ENCODE measurements at regions not wholly inside any gene's neighbourhood (a gene's known extent, or its start where the extent isn't known, plus 50 kb on each side); places are given as distances from the start of the nearest gene placed in this dataset.
A peak's percentile ranks its signal among the peaks of the same experiment; 100 is the strongest.

DNA sequence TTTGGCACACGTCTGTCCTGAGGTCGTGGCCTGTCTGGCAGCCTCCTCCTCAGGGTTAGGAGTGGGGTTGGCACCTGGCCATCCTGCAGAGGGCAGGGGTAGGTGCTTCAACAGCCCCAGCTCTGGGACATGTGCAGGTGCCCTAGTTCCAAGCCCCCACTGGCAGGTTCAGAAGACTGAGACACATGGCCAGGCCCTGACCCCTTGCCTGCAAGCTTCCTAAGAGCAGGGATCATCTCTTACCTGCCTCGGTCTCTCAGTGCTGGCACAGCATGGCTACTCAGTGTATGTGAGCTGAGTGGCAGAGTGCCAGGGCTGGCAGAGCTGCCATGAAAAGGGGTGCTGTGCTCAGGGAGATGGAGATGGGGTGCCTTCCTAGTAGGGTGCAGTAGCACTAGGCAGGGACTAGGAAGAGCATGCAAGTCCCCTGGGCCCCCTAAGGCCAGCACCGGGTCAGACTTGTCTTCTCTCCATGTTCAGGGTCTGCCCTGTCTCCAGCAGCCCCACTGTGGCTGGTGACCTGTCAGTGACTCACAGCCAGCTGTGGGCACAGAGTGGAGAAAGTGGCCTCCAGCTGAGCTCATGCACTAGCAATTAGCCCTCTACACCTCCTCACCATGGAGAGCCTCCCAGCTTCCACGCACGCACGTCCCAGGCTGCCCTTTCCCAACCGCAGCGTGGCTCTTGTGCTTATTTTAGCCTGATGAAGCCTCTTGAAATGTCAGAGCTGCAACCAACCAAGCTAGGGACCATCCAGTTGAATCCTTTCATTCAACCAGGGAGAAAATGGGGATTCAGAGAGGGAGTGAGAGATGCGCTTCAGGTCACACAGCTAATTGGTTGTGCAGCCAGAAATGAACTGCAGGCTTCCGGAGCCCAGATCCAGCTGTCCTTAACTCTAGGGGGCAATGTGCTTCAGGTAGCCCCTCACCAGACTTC, 116.6 kb downstream of the MRPL14 start:
- no peak overlapping the region for H3K9ac ChIP-seq (ENCODE audit: low read length)
- WGBS (ENCODE audit: extremely low coverage, insufficient coverage, insufficient read length): no CpG with 5 or more reads among the region's 11 CpGs
- H3K79me1 ChIP-seq (ENCODE audit: low read length): no peaks in the 10 kb centered on the region
- H4K12ac ChIP-seq (ENCODE audit: low read depth, low read length): no peak overlapping the region
- no peak overlapping the region for H3K4ac ChIP-seq (ENCODE audit: low read depth, low read length)
- peaks cover 2% of the 10 kb centered on the region for H3K9me3 ChIP-seq (ENCODE audit: insufficient read depth, low read depth, low read length)
- no peak overlapping the region for H2AFZ ChIP-seq (ENCODE audit: insufficient read depth, low read length, poor library complexity)
- no peak overlapping the region for H3K4me2 ChIP-seq (ENCODE audit: low read length)
- H3K18ac ChIP-seq (ENCODE audit: low read length): no peak overlapping the region
- H2BK120ac ChIP-seq (ENCODE audit: insufficient read depth, low read length, poor library complexity): no peak overlapping the region
- no peak overlapping the region for H2AK5ac ChIP-seq (ENCODE audit: low read length)
- no peak overlapping the region for H3K14ac ChIP-seq (ENCODE audit: low read length)
- H2BK12ac ChIP-seq (ENCODE audit: low read length): no peak overlapping the region
- no peaks in the 10 kb centered on the region for H3K27me3 ChIP-seq (ENCODE audit: insufficient read depth, low read length)
- H3K4me3 ChIP-seq (ENCODE audit: low read depth, low read length): peak overlapping the region; percentile 21
- no peaks in the 10 kb centered on the region for H3K36me3 ChIP-seq (ENCODE audit: control insufficient read depth in 1 of 2, insufficient read depth in 2 of 2, low read length in 2 of 2)
- H4K91ac ChIP-seq (ENCODE audit: low read depth, low read length): no peak overlapping the region
- no peaks in the 10 kb centered on the region for H3K4me1 ChIP-seq (ENCODE audit: control insufficient read depth in 1 of 2, insufficient read depth in 2 of 2, low read length in 2 of 2)
- H3K23ac ChIP-seq (ENCODE audit: low read length): no peak overlapping the region
- H3K79me2 ChIP-seq (ENCODE audit: control insufficient read depth, insufficient read depth, low read length, poor library complexity): no peaks in the 10 kb centered on the region
- H3K27ac ChIP-seq (ENCODE audit: low read depth, low read length): no peak overlapping the region
- peak in 1 of 2 donors; percentile 17 for DNase-seq
- no peak overlapping the region for H2BK5ac ChIP-seq (ENCODE audit: low read depth, low read length, poor library complexity)
- H4K8ac ChIP-seq (ENCODE audit: low read depth, low read length): no peak overlapping the region

DNA sequence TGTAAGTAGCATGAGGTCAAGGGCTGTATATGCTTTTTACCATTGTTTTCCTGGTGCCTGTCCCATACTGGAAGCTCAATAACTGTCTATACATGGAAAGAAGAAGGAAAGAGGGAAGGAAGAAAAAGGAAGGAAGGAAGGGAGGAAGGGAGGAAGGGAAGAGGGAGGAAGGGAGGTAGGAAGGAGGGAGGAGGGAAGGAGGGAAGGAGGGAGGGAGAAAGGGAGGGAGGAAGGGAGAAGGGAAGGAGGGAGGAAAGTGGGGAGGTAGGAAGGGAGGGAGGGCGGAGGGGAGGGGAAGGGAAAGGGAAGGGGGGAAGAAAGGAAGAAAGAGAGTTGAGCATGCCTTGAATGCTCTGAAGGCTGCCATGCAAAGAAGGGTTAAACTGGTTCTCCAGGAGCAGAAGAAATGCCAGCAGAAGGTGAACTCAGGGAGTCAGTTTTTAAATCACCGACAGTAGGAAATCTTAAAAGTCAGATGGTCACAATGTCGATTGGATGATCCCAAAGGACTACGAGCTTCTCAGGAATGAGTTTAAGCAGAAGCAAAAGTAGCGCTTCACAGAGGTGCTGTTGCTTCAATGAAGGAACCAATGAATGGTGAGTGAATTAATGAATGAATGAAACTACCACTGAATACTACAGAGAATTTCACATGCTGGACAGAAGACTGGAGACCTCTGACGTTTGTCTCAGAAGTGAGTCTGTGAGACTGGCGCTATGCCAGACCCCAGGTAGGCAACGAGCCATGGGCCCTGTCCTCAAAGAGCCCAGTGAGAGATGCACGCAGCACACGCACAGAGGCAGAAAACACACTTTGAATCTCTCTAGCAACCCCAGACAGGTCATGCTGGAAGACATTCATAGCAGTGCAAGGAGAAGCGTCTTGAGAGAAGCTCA, 117.6 kb downstream of the MRPL14 start:
- no peak overlapping the region for H2BK12ac ChIP-seq (ENCODE audit: low read length)

DNA sequence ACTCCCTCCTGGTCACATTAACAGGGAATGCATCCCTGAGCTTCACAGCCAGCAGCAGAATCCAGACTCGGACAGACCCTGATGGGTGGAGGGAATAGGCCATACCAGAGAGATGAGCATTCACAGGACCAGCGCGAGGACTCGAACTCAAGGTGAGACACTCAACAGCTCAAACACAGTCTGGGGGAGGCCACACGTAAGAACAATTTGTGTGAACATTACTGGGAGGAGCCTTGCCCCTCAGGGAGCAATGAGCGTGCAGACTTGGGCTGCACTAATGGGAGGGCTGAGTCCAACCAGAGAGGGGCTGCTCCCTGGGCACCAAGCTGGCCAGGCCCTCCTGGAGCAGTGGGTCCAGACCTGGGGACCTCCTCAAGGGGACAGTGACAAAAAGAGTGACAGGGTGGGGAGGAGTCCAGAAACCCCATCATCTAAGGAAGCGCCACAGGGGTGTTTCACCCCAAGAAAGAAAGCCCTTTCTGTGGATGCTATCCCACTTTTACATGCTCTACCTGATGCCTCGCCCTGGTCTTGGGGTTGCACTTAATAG, 118.4 kb downstream of the MRPL14 start:
- no peak overlapping the region for H2BK12ac ChIP-seq (ENCODE audit: low read length)
- no peak overlapping the region for H3K4ac ChIP-seq (ENCODE audit: low read depth, low read length)
- H3K9ac ChIP-seq (ENCODE audit: low read length): no peak overlapping the region
- H3K27me3 ChIP-seq (ENCODE audit: insufficient read depth, low read length): no peaks in the 10 kb centered on the region
- H3K14ac ChIP-seq (ENCODE audit: low read length): no peak overlapping the region
- no peak overlapping the region for H4K12ac ChIP-seq (ENCODE audit: low read depth, low read length)
- no peak overlapping the region for H3K27ac ChIP-seq (ENCODE audit: low read depth, low read length)
- peaks cover 2% of the 10 kb centered on the region for H3K9me3 ChIP-seq (ENCODE audit: insufficient read depth, low read depth, low read length)
- WGBS (ENCODE audit: extremely low coverage, insufficient coverage, insufficient read length): no CpG with 5 or more reads among the region's 8 CpGs
- H3K23ac ChIP-seq (ENCODE audit: low read length): no peak overlapping the region
- peak in 1 of 2 donors; percentile 8 for DNase-seq
- no peak overlapping the region for H2AK5ac ChIP-seq (ENCODE audit: low read length)
- no peak overlapping the region for H2AFZ ChIP-seq (ENCODE audit: insufficient read depth, low read length, poor library complexity)
- H4K8ac ChIP-seq (ENCODE audit: low read depth, low read length): no peak overlapping the region
- no peaks in the 10 kb centered on the region for H3K4me1 ChIP-seq (ENCODE audit: control insufficient read depth in 1 of 2, insufficient read depth in 2 of 2, low read length in 2 of 2)
- no peak overlapping the region for H2BK120ac ChIP-seq (ENCODE audit: insufficient read depth, low read length, poor library complexity)
- no peaks in the 10 kb centered on the region for H3K79me2 ChIP-seq (ENCODE audit: control insufficient read depth, insufficient read depth, low read length, poor library complexity)
- no peak overlapping the region for H2BK5ac ChIP-seq (ENCODE audit: low read depth, low read length, poor library complexity)
- no peak overlapping the region for H4K91ac ChIP-seq (ENCODE audit: low read depth, low read length)
- H3K79me1 ChIP-seq (ENCODE audit: low read length): no peaks in the 10 kb centered on the region
- H3K4me2 ChIP-seq (ENCODE audit: low read length): no peak overlapping the region
- H3K36me3 ChIP-seq (ENCODE audit: control insufficient read depth in 1 of 2, insufficient read depth in 2 of 2, low read length in 2 of 2): no peaks in the 10 kb centered on the region
- no peak overlapping the region for H3K18ac ChIP-seq (ENCODE audit: low read length)
- H3K4me3 ChIP-seq (ENCODE audit: low read depth, low read length): no peak overlapping the region

More for the DNA sequence above, 117.6 kb downstream of the MRPL14 start:
- H3K9ac ChIP-seq (ENCODE audit: low read length): no peak overlapping the region
- H2AFZ ChIP-seq (ENCODE audit: insufficient read depth, low read length, poor library complexity): no peak overlapping the region
- H3K23ac ChIP-seq (ENCODE audit: low read length): no peak overlapping the region
- no peak overlapping the region for H3K27ac ChIP-seq (ENCODE audit: low read depth, low read length)
- no peaks in the 10 kb centered on the region for H3K36me3 ChIP-seq (ENCODE audit: control insufficient read depth in 1 of 2, insufficient read depth in 2 of 2, low read length in 2 of 2)
- no peak overlapping the region for H2BK120ac ChIP-seq (ENCODE audit: insufficient read depth, low read length, poor library complexity)
- no peaks in the 10 kb centered on the region for H3K79me2 ChIP-seq (ENCODE audit: control insufficient read depth, insufficient read depth, low read length, poor library complexity)
- peaks cover 2% of the 10 kb centered on the region for H3K9me3 ChIP-seq (ENCODE audit: insufficient read depth, low read depth, low read length)
- H3K18ac ChIP-seq (ENCODE audit: low read length): no peak overlapping the region
- no peak overlapping the region for H3K4me2 ChIP-seq (ENCODE audit: low read length)
- no peak overlapping the region for H2BK5ac ChIP-seq (ENCODE audit: low read depth, low read length, poor library complexity)
- H2AK5ac ChIP-seq (ENCODE audit: low read length): no peak overlapping the region
- 90% methylated on average over 1 of the region's 11 CpGs for WGBS (ENCODE audit: extremely low coverage, insufficient coverage, insufficient read length)
- no peak overlapping the region for H4K12ac ChIP-seq (ENCODE audit: low read depth, low read length)
- H3K79me1 ChIP-seq (ENCODE audit: low read length): no peaks in the 10 kb centered on the region
- H3K14ac ChIP-seq (ENCODE audit: low read length): no peak overlapping the region
- no peak overlapping the region for H4K91ac ChIP-seq (ENCODE audit: low read depth, low read length)
- no peak overlapping the region for H4K8ac ChIP-seq (ENCODE audit: low read depth, low read length)
- H3K4ac ChIP-seq (ENCODE audit: low read depth, low read length): no peak overlapping the region
- H3K4me3 ChIP-seq (ENCODE audit: low read depth, low read length): no peak overlapping the region
- no peak for DNase-seq
- no peaks in the 10 kb centered on the region for H3K4me1 ChIP-seq (ENCODE audit: control insufficient read depth in 1 of 2, insufficient read depth in 2 of 2, low read length in 2 of 2)
- no peaks in the 10 kb centered on the region for H3K27me3 ChIP-seq (ENCODE audit: insufficient read depth, low read length)

DNA sequence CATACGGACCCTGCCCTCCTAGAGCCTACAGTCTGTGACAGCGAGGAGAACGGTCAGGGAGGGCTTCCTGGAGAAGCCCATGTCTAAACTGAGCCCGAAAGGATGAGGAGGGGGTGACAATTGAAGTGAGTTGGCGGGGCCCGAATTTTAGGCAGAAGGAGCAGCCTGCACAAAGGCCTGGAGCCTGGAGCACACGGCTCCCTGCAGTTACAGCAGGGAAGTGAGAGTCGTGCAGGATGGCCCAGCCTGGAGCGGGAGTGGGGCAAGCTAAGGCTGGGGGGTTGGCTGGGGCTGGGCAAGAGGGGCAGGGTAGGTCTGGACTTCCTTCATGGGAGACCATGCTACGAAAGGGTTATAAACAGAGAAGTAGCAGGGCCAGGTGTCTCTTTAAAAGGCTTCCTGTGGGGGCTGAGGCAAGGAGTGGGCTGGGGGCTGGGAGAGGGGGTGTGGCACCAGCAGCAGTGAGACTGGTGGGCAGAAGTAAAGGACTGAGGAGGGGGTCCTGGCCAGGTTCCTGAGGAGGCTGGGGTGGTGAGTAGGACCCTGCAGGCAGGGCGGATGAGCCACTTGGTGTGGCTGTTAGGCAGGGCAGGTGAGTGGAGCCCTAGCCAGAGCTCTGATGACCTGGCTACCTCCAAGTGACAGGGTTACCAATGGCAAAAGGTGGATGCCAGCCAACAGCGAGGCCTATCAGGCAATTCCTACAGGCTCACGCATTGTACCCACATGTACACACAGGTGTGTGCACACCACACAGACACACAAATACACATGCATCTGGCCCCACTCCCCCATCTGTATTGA, 119.2 kb downstream of the MRPL14 start:
- H3K36me3 ChIP-seq (ENCODE audit: control insufficient read depth in 1 of 2, insufficient read depth in 2 of 2, low read length in 2 of 2): no peaks in the 10 kb centered on the region
- no peak overlapping the region for H3K4me2 ChIP-seq (ENCODE audit: low read length)
- H3K18ac ChIP-seq (ENCODE audit: low read length): no peak overlapping the region
- no peak overlapping the region for H3K27ac ChIP-seq (ENCODE audit: low read depth, low read length)
- H3K14ac ChIP-seq (ENCODE audit: low read length): no peak overlapping the region
- no peak overlapping the region for H2BK12ac ChIP-seq (ENCODE audit: low read length)
- no peak overlapping the region for H3K4ac ChIP-seq (ENCODE audit: low read depth, low read length)
- no peak overlapping the region for H3K9ac ChIP-seq (ENCODE audit: low read length)
- peaks cover 3% of the 10 kb centered on the region for H3K27me3 ChIP-seq (ENCODE audit: insufficient read depth, low read length)
- DNase-seq: no peak
- H4K91ac ChIP-seq (ENCODE audit: low read depth, low read length): no peak overlapping the region
- H3K9me3 ChIP-seq (ENCODE audit: insufficient read depth, low read depth, low read length): peaks cover 2% of the 10 kb centered on the region
- no peak overlapping the region for H2BK120ac ChIP-seq (ENCODE audit: insufficient read depth, low read length, poor library complexity)
- no peaks in the 10 kb centered on the region for H3K79me2 ChIP-seq (ENCODE audit: control insufficient read depth, insufficient read depth, low read length, poor library complexity)
- H3K23ac ChIP-seq (ENCODE audit: low read length): no peak overlapping the region
- H2AK5ac ChIP-seq (ENCODE audit: low read length): no peak overlapping the region
- no peak overlapping the region for H4K12ac ChIP-seq (ENCODE audit: low read depth, low read length)
- peaks cover 3 to 4% of the 10 kb centered on the region in 2 experiments for H3K4me1 ChIP-seq (ENCODE audit: control insufficient read depth in 1 of 2, insufficient read depth in 2 of 2, low read length in 2 of 2)
- no CpG with 5 or more reads among the region's 13 CpGs for WGBS (ENCODE audit: extremely low coverage, insufficient coverage, insufficient read length)
- H3K79me1 ChIP-seq (ENCODE audit: low read length): no peaks in the 10 kb centered on the region
- H2BK5ac ChIP-seq (ENCODE audit: low read depth, low read length, poor library complexity): no peak overlapping the region
- no peak overlapping the region for H2AFZ ChIP-seq (ENCODE audit: insufficient read depth, low read length, poor library complexity)
- no peak overlapping the region for H3K4me3 ChIP-seq (ENCODE audit: low read depth, low read length)
- H4K8ac ChIP-seq (ENCODE audit: low read depth, low read length): no peak overlapping the region

All from trophoblast cell (in vitro differentiated cells and primary cell).